ENCODE measurements at regions not wholly inside any gene's neighbourhood (a gene's known extent, or its start where the extent isn't known, plus 50 kb on each side); places are given as distances from the start of the nearest gene placed in this dataset.

DNA sequence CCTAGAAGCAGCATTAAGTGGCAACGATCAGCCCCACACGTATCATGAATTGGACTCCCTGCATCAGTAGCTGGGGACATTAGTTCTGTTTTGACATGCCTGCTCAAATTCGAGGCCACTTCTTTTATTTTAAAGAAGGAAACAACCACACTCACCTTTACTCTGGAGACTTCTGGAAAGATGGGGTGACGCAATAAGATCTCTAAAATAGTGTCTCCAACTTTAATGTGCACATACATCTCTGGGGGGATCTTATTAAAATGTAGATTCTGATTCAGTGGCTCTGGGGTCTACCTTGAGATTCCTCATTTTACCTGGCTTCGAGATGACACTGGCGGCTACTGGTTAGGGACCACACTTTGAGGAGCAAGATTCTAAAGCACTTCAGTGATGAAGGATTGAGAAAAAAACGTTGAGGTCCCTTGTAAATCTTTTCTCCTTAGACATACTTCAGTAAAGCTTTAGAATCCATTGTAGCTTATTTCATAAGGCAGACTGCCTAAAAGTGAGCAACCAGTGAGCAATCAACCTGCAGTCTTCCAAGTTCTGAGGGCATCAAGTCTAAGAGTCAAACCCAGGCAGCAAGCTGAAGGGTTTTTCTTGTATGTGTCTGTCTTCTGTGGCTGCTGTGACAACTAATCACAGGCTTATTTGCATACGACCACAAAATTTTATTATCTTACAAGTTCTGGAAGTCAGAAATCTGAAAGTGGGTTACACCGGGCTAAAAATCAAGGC lies 718.6 kb upstream of the TBX3 start:
- no peak for DNase-seq (ENCODE audit: low read depth, low spot score)

DNA sequence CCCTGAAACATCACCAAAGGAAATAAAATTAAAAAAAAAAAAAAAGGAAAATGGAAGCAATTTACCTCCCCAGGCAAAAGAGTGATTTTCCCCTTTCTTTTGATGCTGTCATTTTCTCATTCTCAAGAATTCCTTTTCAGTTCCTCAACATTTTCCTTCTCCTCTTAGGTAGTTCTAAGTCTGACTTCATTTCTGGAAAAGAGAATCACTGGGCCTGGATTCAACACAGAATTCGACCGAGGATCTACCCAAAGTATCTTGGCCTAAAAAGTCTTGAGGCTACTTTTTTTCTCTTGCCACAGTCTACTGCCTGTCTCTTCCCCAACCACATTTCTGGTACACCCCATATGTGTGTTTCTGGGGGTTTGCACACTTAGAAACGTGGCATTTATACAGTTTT lies 717.8 kb upstream of the TBX3 start:
- no peak for DNase-seq (ENCODE audit: low read depth, low spot score)

- no peak for DNase-seq (ENCODE audit: low read depth, low spot score)
Observed at GRCh38 chr12:115400011-115400410, 716.0 kb upstream of the TBX3 start.

DNA sequence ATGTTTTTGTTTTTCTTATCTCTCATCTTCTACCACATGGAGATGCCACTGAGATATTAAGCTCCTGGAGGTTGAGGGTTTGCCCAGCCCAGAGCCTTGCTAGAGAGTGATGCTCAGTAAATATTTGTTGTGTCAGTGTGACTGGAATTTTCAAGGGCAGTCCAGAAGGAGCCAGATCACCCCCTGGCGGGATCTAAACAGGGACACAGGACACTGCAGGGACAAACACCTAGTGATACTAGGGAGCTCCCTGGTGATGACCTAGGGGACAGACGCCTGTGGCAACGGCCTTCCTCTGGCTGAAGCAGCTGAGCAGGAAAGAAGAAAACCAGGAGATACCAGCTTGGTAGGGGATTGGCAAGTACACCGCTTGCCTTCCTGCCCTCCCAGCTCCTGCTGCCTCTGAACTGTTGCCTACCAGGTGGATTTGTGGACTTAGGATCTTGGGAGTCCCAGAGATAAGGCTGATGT lies 714.4 kb upstream of the TBX3 start:
- DNase-seq (ENCODE audit: low read depth, low spot score) = peak; percentile 71

GRCh38 chr12:115396567-115396966 lies 712.6 kb upstream of the TBX3 start:
- no peak for DNase-seq (ENCODE audit: low read depth, low spot score)

DNA sequence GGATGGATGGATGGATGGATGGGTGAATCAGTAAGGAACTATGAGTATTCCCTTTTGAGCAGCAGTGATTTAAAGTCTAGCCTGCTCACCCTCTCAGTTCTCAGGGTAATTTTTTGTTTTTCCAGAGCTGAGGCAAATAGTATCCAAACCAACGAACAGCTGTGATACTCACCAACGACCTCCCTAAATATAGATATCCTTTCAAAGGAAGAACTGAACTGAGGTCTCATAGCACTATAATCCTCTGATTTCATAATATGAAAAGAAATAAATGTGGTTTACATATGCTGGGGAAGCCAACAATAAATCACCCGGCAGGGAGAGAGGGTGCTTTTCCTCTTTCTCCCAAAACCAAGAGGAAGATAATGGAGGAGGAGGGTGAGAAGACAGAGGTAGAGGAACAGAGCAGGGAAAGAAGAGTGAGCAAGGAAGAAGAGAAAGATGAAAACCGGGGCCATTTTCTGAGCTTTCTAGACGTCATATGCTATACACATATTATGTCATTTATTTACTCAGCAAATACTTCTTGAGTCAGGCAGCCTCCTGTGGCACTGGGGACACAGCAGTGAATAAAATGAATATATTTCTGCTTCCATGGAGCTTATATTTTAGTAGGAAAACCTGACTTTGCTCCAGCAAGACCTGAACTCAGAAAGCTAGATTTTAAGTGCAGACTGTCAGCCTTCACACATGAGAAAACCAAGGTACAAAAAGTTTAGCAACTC lies 710.7 kb upstream of the TBX3 start:
- no peak for DNase-seq (ENCODE audit: low read depth, low spot score)

- DNase-seq (ENCODE audit: low read depth, low spot score) = no peak
Observed at GRCh38 chr12:115388139-115388538, 704.2 kb upstream of the TBX3 start.

DNA sequence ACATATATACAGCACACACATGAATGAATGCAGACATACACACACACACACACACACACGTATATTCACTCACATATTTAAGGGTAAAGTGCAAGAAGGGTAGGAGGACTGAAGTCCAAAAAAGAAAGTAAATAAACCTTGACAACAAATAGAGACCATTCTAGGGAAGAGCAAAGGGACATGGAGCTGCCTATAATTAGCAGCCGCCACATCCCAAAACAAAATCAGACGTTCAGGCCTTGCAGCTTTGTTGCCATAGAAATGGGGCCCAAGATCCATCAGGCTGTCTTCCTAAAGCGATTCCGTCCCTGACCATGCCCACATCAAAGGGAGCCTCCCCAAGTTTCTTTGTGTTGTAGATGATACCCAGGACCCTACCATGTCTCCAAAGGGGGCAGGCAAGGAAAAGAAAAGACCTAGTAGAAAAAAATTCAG lies 703.5 kb upstream of the TBX3 start:
- peak; percentile 37 for DNase-seq (ENCODE audit: low read depth, low spot score)

DNA sequence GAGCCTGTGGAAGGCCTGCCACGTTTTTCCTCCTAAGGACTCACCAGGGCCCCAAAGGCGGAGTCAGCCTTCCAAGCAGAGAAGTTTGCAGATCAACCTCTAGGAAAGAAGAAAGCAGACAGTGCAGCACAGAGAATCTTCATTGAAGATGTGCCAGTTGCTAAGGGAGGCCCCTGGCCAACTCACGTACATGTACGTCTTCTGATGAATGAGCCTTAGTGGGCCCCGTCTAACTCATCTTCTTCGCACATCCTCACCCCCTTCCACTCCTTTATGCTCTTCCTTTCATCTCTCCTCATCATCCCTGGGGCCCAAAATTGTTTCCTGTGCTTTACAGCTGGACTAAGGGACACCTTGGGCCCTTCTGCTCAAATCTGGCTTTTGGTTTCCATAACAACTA lies 703.0 kb upstream of the TBX3 start:
- DNase-seq (ENCODE audit: low read depth, low spot score) = no peak

GRCh38 chr12:115385141-115385540 lies 701.2 kb upstream of the TBX3 start:
- DNase-seq (ENCODE audit: low read depth, low spot score) = peak; percentile 65

GRCh38 chr12:115384391-115384790 lies 700.4 kb upstream of the TBX3 start:
- DNase-seq (ENCODE audit: low read depth, low spot score) = no peak

- no peak for DNase-seq (ENCODE audit: low read depth, low spot score)
Observed at GRCh38 chr12:115383668-115384067, 699.7 kb upstream of the TBX3 start.

- DNase-seq (ENCODE audit: low read depth, low spot score) = no peak
Observed at GRCh38 chr12:115382681-115383080, 698.7 kb upstream of the TBX3 start.

DNA sequence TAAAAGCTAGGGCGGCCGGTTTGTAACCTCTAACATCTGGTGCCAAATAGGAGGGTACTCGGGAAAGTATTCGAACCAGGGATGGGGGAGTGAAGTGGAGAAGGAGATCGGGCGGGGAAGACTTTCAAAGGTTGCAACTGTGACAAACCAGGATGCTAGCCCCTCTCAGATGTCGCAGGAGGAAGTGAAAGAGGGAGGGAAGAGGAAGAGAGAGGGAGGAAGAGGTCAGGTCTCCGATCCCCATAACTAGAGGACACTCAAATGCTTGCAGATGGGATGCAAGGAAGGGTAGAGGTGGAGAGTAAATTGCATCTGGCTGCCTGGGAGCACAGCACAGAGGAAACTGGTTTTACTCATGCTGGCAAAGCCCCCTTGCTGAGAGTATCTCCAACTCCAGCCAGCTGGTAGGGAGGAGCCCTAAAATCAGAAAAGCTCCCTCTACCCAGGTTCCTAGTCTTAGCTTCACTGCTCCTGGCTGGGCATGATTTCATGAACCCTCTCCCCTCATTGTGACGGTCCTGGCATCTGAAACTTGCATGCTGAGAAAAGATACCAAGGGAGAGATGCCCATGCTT lies 696.7 kb upstream of the TBX3 start:
- DNase-seq (ENCODE audit: low read depth, low spot score) = no peak

DNA sequence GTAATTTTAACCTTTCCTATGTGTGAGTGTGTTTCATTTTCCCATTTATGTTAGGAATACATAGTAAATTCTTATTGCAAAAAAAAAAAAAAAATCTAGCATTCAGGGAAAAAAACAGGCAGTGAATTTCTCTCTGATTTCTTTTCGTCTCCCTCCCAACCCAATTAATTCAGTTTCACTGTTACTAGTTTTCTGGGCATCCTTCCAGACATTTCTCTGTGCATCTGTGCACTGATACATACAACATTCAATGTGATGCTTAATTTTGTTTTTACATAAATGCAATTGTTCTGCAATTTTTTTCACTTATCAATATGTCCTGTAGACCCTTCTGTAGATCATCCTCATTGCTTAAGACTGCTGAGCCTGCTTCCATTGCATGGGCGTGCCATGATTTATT lies 694.3 kb upstream of the TBX3 start:
- no peak for DNase-seq (ENCODE audit: low read depth, low spot score)

GRCh38 chr12:115377779-115378178 lies 693.8 kb upstream of the TBX3 start:
- no peak for DNase-seq (ENCODE audit: low read depth, low spot score)

- DNase-seq (ENCODE audit: low read depth, low spot score) = no peak
Observed at GRCh38 chr12:115377230-115377629, 693.3 kb upstream of the TBX3 start.

DNA sequence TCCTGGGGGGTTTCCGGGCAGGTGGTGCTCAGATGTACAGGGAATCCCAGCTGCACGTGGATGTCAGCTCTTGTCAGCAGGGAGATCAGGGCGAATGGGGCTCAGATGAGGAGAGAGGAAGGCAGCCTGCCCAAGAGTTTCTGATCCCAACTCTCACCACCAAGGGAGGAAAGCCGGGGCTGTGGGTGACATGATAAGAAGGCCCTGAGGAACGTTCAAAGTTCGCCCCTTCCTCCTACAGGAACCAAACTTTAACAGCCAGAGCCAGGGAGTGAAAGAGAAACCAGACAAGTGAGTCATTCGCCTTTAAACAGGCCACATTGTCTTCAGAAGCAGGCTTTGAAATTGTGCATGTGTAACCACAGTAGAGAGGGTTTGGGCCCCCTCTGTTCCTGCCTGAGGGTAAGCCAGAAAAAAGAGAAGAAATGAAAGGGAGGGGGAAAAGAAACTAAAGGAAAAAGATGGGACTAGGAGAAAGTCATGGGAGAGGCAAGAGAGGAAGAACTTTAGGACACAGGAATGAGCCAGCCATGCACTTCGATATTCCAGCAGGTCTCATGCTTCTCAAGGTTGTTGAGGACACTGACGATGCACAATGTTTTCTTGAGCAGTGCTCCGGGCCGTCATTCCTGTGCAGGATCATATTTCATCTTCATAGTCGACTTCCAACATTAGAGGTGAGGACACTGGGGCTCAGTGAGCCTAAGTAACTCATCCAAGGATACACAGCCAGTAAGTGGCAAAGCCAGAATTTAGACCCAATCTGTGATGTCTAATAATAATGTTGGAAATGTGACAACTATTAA lies 691.4 kb upstream of the TBX3 start:
- DNase-seq (ENCODE audit: low read depth, low spot score) = peak; percentile 78

- DNase-seq (ENCODE audit: low read depth, low spot score) = no peak
Observed at GRCh38 chr12:115374480-115375185, 690.7 kb upstream of the TBX3 start.

GRCh38 chr12:115371711-115372110 lies 687.7 kb upstream of the TBX3 start:
- DNase-seq (ENCODE audit: low read depth, low spot score) = no peak

DNA sequence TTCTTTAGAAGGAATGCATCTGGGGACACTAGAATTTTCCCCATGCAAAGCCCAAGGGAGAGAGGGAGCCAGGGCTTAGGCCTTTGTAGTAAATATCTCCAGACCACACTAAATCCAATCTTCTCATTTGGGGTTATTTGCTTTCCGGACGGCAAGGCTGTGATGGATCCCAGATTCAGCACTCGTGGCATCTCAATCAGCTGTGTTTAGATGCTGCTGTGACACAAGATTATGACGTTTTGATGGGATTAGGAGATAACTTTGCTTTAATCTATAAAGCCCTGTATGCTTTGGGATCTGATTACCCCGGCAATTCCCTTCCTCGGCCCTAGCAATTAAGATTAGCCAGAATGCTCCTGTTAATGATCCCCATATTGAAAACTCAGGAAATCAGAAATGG lies 686.7 kb upstream of the TBX3 start:
- peak; percentile 27 for DNase-seq (ENCODE audit: low read depth, low spot score)
